Activated CD8-positive, alpha-beta memory T cell treated with anti-CD3 and anti-CD28 coated beads for 24 hours (primary cell): ENCODE measurements at regions not wholly inside any gene's neighbourhood (a gene's known extent, or its start where the extent isn't known, plus 50 kb on each side); places are given as distances from the start of the nearest gene placed in this dataset.
A peak's percentile ranks its signal among the peaks of the same experiment; 100 is the strongest.

Experiments
- DNase-seq: peaks from one replicate; pipeline ENCODE4 v3.0.0-alpha.2; 2020

- peak; percentile 41 for DNase-seq
Measured at GRCh38 chr14:104444159-104445030, 135.2 kb upstream of the C14orf180 start.

DNA sequence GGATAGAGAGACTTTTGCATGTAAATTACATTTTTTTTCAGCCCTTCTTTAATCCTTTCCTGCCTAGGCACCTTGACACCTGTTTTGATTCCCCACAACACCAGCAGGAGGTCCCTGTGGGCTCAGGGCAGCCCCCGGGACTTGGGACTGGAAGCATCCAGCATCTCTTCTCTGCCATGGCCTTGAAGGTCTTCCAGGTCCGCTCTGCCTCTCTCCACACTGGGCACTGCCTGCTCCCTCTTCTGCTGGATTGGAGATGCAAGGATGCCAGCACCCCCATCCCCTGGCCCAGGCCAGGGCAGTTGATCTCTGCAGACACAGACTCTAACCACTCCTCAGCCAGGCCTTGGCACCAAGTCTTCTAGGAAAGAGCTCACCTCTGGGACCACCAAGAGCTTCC, 134.5 kb upstream of the C14orf180 start:
- DNase-seq = peak; percentile 48

DNA sequence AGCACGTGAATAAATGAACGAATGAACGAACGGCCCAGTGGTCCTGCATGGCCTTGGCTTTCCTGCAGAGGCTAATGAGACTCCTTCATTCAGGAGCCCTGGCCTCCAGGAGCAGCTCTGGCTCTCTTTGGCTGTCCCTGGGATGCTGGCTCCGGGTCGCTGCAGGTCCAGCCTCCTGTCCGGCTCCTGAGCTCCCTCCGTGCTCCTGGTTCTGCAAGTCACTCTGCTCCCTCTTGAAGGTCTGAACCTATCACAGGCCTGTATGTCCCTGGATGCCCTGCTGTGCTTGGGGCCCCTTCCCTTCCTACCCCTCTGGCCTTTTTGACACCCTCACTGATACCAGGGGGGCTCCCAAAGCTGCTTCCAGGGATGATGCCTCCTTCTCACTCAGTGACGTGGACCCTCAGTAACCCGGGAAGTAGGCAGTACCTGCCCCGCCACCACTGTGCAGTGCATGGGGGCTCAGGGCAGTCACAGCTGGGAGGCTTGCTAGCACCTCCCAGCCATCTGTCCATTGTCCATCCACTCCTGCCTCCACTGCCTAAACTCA, 133.7 kb upstream of the C14orf180 start:
- peak; percentile 42 for DNase-seq

- peak; percentile 19 for DNase-seq
Measured at GRCh38 chr14:104446611-104447010, 133.0 kb upstream of the C14orf180 start.

GRCh38 chr14:104447750-104448149, 131.8 kb upstream of the C14orf180 start:
- peak; percentile 3 for DNase-seq

DNA sequence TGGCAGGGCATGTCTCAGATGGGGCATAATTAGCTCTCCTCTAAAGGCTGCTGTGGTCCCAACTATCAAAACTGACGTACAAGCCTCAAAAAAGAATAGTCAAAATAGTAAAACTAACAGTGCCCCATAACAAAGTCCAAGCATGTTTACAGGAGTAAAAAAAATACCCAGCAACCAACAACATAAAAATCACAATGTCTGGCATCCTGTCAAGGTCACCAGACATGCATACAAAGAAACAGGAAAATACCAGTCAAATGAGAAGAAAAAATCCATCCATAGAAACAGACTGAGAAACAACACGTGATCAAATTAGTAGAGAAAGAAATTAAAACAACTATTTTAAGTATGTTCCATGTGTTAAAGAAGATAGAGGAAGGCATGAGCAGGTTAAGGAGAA, 131.2 kb upstream of the C14orf180 start:
- DNase-seq = no peak

DNA sequence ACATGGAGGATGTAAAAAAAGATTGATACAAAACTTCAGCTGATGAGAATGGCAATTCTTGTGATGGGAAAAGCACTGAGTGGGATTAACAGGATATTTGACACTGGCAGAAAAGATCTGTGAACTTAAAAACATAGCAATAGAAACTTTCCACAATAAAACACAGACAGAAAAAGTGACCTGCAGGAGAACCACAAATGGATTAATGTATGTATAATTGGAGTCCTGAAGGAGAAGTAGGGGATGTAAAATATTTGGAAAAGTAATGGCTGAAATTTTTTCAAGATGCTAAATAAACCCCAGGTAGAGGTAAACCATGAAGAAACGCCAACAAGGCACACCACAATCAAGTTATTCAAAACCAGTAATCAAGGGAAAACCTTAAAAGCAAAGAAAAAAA, 130.8 kb upstream of the C14orf180 start:
- DNase-seq = no peak

- peak; percentile 41 for DNase-seq
Measured at GRCh38 chr14:104450811-104451401, 128.7 kb upstream of the C14orf180 start.

GRCh38 chr14:104451474-104451873, 128.1 kb upstream of the C14orf180 start:
- DNase-seq = peak; percentile 11

DNA sequence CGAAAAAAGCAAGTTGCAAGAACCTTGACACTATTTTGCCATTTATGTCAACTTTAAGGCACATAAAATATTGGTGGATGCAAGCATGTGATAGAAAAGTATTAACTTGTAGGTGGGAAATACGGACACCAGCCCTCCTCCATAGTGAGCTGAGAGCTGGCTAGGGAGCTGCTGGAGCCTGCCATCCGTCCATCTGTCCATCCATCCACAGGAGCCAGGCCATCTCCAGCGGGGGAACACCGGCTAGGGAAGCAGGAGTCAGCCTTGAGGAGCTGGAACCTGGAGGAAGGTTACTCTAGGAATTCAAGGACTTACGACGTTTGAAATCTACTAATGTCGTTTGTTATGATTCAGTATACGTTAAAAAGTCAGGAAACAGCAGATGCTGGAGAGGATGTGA, 120.7 kb upstream of the C14orf180 start:
- peak; percentile 13 for DNase-seq

DNA sequence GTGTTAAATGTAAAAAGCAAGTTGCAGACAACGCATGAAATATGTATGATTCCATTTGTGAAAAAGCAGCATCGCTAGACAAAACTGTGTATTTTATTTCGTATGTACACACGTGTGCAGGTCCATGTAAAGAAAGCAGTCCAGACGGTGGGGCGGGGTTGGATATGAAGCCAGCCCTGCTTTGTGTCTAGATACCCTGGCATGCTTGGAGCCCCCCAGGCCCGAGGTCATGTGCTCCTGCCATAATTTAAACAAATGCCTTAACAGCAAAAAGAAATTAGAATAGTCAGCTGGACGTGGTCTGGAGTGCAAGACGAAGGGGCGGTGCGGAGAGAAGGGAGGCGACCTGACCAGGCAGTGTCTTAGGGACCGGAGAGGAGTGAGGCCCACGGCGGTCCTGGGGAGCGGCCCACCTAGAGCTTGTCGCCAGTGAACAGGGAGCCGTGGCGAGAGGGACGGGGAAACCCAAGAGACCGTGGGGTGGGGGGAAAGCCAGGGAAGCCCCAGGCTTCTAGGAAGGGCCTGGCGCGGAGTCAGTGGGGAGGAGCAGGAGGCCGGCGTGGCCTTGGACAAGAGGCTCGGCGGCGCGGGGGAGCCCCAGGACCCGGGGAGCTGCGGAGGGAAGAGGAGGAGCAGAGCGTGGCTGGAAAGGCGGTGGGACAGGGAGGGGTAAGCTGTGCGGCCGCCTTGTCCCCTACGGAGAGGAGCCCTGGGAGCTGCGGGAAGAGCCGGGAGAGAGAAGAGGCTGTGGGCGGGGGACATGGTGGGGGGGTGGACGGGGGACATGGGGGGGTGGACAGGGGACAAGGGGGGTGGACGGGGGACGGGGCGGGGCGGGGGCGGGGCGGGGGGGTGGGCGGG, 118.5 kb upstream of the C14orf180 start:
- peak; percentile 55 for DNase-seq

- DNase-seq = peak; percentile 55
Measured at GRCh38 chr14:104461676-104462449, 117.7 kb upstream of the C14orf180 start.

DNA sequence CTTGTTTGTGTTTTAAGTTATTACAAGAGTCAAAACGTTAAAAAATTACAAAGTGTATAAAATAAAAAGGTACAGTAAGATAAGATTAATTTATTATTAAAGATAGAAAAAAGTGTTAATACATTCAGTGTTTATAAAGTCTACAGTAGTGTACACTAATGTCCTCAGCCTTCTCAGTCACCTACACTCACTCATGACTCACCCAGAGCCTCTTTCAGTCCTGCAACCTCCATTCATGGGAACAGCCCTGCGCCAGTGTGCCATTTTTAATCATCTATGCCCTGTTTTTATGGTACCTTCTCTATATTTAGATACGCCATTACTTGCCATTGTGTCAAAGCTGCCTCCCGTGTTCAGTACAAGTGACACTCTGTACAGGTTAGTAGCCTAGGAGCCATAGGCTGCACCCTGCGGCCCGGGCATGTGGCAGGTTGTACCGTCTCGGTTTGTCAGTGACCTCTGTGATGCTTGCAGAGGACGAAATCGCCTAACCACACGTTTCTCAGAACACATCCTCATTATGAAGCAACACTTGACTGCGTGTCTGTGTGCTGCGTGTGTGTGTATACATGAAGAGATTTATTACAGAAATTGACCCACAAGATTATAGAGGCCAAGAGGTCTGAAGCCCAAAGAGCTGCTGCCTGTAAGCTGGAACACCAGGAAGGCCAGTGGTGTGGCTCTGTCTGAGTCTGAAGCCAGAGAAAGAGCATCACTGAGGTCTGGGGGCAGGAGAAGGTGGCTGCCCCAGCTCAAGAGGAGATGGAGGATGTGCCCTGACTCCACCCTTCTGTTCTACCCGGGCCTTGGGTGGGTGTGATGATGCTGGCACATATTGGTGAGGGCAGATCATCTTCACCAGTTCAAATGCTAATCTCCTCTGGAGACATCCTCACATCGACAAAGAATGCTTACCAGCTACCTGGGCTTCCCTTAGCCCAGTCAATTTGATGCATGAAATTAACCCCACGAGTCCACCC, 116.6 kb upstream of the C14orf180 start:
- DNase-seq = peak; percentile 37

- peak; percentile 30 for DNase-seq
Measured at GRCh38 chr14:104464907-104465306, 114.7 kb upstream of the C14orf180 start.

DNA sequence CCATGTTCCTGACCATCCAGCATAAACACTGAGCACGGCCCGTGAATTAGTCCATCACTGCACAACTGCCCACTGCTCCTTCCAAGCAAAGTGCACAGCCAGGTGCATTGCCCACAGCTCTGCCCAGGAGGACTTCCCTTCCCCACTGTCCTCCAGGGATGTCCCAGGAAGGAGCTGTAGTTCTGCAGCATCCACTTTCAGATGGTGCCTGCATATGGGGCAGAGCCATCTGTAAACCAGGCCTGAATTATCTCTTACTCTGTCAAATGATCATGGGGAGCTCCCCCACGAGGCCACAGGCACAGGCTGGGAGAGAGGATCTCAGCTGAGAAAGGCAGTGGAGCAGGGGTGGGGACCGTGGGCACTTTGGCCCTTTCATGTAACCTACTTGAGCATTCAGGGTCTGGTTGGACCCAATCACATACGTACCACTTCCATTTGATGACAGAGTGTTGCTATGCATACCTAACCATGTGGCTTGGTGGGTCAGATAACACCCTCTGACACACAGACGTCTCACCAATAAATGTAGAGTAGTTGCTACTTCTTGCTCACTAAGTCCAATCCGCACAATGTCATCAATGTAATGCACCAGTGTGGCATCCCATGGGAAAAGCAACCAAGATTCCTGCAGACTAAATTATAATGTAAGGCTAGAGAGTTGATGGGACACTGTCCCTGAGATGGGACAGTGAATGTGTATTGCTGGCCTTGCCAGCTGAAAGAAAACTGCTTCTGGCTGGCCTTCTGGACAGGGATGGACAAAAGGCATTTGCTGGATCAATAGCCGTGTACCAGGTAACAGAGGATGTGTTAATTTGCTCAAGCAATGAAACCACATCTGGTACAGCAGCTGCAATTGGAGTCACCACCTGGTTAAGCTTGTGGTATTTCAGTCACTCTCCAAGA, 113.8 kb upstream of the C14orf180 start:
- peak; percentile 43 for DNase-seq

GRCh38 chr14:104467236-104467635, 112.3 kb upstream of the C14orf180 start:
- no peak for DNase-seq

GRCh38 chr14:104467641-104468040, 111.9 kb upstream of the C14orf180 start:
- DNase-seq = peak; percentile 13

GRCh38 chr14:104469591-104469990, 110.0 kb upstream of the C14orf180 start:
- DNase-seq = no peak

DNA sequence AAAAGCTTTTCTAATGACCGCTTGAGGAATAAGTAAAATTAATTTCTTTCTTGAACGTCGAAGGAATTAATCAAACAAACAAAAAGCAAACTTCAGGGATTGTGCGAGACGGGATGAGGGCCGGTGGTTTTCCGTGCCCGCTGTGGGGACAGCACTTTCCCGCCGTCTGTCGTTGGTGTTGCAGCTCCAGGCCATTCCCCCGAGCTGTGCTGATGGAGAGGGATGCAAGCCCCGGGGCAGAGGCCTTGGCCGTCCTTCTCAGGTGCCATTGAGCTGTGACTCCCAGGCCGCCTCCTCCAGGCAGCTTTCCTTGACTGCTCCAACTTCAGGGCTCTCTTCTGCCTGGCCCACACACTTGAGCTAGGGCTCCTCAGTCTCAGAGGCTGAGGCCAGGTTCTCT, 109.0 kb upstream of the C14orf180 start:
- DNase-seq = no peak

- no peak for DNase-seq
Measured at GRCh38 chr14:104471114-104471513, 108.5 kb upstream of the C14orf180 start.
